ENCODE measurements at regions not wholly inside any gene's neighbourhood (a gene's known extent, or its start where the extent isn't known, plus 50 kb on each side); places are given as distances from the start of the nearest gene placed in this dataset.

DNA sequence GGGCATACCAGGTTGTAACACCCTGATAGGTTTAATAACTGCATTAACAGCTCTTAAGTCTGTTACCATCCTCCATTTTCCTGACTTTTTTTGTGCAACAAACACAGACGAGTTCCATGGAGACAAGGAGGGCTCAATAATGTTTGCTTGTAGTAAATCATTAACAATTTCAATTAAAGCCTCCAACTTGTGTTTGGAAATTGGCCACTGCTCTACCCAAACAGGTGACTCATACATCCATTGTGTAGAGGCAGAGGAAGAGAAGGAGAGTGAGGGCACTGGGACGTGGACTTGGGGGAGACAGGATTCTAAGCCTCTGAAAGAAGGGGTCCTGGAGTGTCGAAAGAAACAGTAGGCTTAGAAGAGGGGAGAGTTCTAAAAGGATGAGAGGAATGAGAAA, 213.6 kb upstream of the KCNN2 start:
- TF ChIP-seq POLR2AphosphoS5 (IDR thresholded peaks at IDR 0.05; ENCODE audit: low read depth, low read length) (no peak), POLR2A (IDR thresholded peaks at IDR 0.05; ENCODE audit: low read depth, low read length) (no peak)

All from GM12892 (cell line).